Fibroblast of skin of back (primary cell): ENCODE measurements at regions not wholly inside any gene's neighbourhood (a gene's known extent, or its start where the extent isn't known, plus 50 kb on each side); places are given as distances from the start of the nearest gene placed in this dataset.
A peak's percentile ranks its signal among the peaks of the same experiment; 100 is the strongest.

Experiments
- DNase-seq: peaks from one replicate; pipeline ENCODE4 v3.0.0-alpha.2; 2013

- no peak for DNase-seq
These were observed 416.1 kb upstream of the ETAA1 start for GRCh38 chr2:66981074-66981473.

DNA sequence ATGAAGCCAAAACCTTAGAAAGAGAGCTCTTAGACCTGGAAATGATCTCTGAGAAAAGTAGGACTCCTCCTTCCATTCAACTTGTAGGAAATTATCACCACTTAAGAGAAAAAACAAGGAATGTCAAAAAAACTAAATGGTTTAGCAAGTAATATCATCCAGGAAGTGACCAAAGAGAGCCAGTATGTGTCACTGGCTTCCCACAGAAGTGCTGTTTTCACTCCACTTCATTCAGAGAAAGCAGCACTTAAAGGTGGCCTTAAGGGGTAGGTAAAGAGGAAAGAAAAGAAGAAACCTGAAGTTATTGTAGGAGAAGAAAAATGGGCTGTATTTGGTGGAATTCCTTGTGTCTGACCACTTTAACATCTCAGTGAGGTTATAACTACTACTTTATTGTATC lies 414.4 kb upstream of the ETAA1 start:
- DNase-seq: peak; percentile 17

- DNase-seq: no peak
These were observed 412.3 kb upstream of the ETAA1 start for GRCh38 chr2:66984864-66985263.

- no peak for DNase-seq
These were observed 411.2 kb upstream of the ETAA1 start for GRCh38 chr2:66985906-66986305.

DNA sequence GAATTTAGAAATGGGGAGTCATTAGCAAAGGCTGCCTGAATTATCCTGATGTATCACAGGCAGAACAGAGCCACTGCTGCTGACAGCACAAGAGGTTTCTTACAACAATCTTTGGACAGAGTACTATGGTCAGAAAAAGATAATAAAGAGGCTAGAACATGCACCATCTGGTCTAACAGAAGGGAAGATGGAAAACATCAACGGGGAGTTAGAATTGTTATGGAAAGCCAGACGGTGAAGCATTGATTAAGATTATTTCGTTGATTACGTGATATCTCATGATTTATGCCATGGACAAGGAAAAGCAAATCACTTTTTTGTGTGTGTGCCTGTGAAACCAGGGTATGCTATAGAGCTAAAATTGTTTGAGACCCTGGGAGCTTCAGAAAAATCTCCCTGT lies 409.4 kb upstream of the ETAA1 start:
- no peak for DNase-seq

DNA sequence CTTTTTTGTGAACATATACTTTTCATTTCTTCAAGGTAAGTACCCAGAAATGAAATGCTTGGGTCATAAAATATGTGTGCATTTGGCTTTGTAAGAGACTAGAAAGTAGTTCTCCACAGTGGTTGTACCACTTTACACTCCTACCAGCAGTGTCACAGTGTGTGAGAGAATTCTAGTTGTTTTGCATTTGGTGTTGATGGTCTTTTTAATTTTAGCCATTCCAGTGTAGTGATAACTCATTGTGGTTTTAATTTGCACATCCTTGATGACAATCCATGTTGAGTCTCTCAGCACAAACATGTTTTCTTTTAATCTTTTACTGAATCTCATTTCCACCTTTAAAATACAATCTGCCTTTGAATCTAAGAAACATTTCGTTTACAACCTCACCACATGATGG lies 402.5 kb upstream of the ETAA1 start:
- no peak for DNase-seq

- no peak for DNase-seq
These were observed 401.5 kb upstream of the ETAA1 start for GRCh38 chr2:66995636-66996035.

- DNase-seq: no peak
These were observed 394.3 kb upstream of the ETAA1 start for GRCh38 chr2:67002618-67003371.

- no peak for DNase-seq
These were observed 390.7 kb upstream of the ETAA1 start for GRCh38 chr2:67006373-67006960.

DNA sequence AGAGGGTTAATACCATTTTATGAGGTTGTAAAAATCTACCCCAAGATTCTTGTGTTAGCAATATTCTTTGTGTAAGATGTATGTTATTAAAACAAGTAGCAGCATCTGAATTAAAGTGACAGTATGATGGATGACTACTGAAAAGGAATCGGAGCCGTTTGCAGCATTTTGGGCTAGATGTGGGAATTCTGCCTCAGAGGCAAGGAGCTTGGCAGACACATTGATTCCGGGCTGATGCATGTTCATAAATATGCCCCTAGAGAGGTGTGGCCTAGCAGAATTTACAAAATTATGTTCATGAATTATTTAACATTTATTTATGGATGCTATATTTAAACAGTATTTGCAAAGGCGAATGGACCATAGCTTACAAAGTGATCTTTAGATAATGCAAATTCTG lies 389.0 kb upstream of the ETAA1 start:
- no peak for DNase-seq

DNA sequence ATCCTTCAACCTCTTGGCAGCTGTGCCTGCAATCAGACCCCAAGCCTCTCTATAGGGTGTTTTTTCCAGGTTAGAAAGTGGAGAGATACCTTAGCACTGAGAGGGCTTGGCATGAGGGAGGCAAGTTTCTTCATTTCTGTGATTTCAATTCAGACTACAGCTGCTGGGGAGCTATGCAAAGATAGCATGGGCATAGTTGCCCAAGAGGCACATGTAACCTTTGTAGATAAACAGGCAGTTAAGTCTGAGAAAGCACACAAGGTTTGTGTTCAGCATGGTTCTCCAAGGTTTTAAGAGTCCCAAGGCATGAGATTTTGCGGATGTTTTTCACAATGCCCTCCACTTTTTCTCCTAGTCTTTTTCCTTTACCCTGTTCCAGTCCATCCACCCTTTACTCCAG lies 385.0 kb upstream of the ETAA1 start:
- DNase-seq: no peak

GRCh38 chr2:67013821-67014220 lies 383.3 kb upstream of the ETAA1 start:
- peak; percentile 11 for DNase-seq

- no peak for DNase-seq
These were observed 381.5 kb upstream of the ETAA1 start for GRCh38 chr2:67015681-67016080.

DNA sequence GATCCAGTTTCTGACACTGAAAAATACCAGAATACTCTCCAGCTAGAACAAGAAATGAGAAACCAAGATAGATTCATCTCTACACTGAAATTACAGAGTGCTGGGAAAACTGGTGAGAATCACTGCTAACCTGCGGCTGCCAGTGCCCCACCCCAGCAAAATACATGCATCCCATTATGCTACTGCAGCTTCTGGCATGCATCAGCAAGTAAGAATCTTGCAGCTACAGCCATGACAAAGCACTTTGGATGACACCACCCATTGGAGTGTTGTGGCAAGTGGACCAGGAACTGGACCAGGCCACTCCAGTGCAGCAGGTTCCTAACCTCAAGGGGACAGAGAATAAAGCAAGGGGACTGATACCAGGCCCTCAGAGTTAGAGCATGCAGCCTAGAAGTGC lies 378.8 kb upstream of the ETAA1 start:
- no peak for DNase-seq

DNA sequence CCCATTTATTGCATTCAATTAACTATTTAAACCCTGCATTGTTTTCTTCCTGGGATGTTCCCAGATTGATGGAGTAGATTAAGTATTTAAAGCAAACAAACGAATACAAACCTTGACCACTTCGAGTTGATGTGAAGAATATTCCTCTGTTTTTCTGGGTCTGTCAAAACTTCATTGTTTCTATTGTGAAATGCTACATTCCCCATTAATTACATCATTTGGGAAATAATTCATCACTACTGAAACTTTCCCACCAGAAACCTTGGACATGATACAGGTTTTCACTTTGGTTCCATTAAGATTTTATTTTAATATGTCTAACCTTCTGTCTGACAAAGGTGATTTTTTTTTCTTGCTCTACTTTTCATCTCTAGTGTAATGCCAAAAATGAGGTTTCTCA lies 365.1 kb upstream of the ETAA1 start:
- no peak for DNase-seq

- DNase-seq: no peak
These were observed 360.7 kb upstream of the ETAA1 start for GRCh38 chr2:67036444-67036843.

- DNase-seq: no peak
These were observed 359.5 kb upstream of the ETAA1 start for GRCh38 chr2:67037655-67038054.

GRCh38 chr2:67038195-67038594 lies 358.9 kb upstream of the ETAA1 start:
- no peak for DNase-seq

DNA sequence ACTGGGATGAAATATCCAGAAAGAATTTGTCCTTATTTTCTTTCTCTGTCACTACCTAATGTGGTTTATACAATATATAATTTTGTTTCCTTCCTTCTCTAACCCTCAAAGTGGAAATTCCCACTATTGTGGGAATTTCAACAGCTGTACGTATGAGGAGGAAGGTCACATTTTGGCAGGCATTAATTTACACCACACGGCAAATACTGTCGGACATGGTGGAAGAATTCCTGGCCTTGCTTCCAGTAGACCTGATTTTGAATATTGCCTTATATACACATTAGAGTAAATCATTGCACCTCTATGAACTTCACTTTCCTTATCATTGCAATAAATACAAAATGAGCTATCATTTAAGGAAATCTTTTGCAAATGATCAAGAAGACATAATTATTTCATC lies 358.1 kb upstream of the ETAA1 start:
- no peak for DNase-seq

DNA sequence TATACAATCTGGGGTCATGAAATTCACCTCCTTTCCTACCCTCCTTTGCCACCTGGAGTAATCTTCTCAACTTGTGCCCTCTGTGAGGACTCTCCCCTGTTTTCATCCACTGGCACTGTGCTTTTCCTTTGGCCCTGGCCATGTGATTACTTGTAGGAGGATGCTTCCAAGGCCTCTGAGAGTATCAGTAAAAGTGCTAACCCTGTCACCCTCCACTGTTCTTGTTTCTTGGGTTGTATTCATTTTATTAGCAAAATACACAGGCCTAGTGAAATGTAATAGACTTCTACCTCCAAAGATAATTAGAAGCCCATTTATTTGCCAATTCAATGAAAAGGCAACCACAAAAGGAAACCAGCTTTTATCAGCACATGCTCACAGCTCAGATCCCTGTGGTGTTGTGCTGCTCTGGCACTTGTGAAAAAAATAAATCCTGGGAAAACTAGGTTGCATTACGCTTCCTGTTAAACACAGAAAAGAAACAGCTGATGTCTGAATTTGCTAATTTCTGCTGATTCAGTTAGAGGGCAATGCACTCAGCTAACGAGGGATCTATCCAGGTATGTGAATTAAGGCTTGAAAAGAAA lies 357.5 kb upstream of the ETAA1 start:
- DNase-seq: no peak

DNA sequence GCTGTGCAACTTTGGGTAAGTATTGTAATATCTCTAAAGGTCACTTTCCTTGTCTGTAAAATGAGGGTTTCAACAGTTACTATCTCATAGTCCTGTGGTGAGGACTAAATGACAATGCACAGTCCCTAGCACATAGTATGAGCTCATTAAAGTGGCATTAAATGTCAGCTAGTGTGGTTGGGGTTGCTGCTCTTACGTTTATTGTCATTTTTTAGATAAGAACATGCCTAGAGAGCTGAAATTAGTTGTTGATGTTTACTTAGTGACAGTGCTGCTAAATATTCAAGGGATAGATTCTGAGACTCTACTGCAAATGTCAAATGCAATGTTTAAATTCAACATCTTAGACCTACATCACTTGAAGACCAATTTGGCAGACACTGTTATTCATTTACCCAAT lies 356.1 kb upstream of the ETAA1 start:
- peak; percentile 59 for DNase-seq

DNA sequence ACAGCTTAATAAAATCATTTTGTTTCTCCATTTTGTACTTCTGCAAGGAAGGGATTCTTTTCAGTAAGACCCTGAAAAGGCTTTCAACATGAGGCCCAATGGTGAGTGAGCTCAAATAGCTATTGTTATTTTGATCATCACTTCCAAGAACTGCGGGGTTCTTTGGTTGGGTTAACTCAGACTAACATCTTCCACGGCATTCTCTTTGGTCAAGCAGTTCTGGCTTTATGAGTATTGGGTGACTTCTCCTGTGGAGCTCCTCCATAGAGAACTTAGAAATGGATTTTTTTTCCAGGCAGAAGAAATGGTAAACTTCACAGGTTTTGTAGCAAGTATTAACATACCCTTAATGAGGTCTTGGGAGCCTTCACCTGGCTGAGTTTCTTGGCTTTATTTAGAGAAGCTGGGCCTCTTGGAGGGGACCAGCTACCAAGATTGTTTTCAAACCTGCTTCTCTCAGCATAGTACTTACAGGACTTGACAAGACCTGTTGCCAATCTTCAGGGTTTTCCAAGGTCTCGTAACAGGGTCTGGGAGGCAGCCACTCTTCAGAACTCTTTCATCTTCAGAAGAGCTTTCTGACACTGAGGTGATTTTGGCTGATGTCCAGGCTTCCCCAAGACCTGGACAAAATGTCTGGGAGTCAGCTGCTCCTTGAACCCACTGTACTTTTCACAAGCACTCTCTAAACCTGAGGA lies 353.2 kb upstream of the ETAA1 start:
- no peak for DNase-seq

GRCh38 chr2:67046591-67046990 lies 350.5 kb upstream of the ETAA1 start:
- no peak for DNase-seq

- no peak for DNase-seq
These were observed 348.8 kb upstream of the ETAA1 start for GRCh38 chr2:67048314-67048713.
